ENCODE measurements at regions not wholly inside any gene's neighbourhood (a gene's known extent, or its start where the extent isn't known, plus 50 kb on each side); places are given as distances from the start of the nearest gene placed in this dataset.

GRCh38 chr2:38466409-38466808 is 89.3 kb upstream of the ATL2 start:
- H3K4me1 Mint-ChIP-seq, result peaks cover 33% of the 10 kb centered on the region
- TF ChIP-seq CTCF (IDR thresholded peaks at IDR 0.05; ENCODE audit: unreplicated experiment in 3 of 3), result no peak

GRCh38 chr2:38465789-38466127 is 88.7 kb upstream of the ATL2 start:
- Mint-ChIP-seq H3K36me3 (ENCODE audit: low read depth) (no peaks in the 10 kb centered on the region), H3K27ac (peak overlapping the region; percentile 54 to 96 (median 57)), H3K4me1 (peaks cover 33% of the 10 kb centered on the region), H3K9me3 (no peaks in the 10 kb centered on the region), H3K27me3 (ENCODE audit: low read depth) (peaks cover 3% of the 10 kb centered on the region), H3K4me3 (no peak overlapping the region)
- peak in 2 of 3 experiments; percentile 12 to 28 for TF ChIP-seq CTCF (IDR thresholded peaks at IDR 0.05; ENCODE audit: unreplicated experiment in 3 of 3)

More at GRCh38 chr2:38466409-38466808, 89.3 kb upstream of the ATL2 start:
- H3K4me3 Mint-ChIP-seq, result peak overlapping the region in 1 of 3 experiments; percentile 51
- H3K36me3 Mint-ChIP-seq (ENCODE audit: low read depth), result no peaks in the 10 kb centered on the region
- no peaks in the 10 kb centered on the region for H3K9me3 Mint-ChIP-seq
- peak overlapping the region; percentile 76 to 96 (median 91) for H3K27ac Mint-ChIP-seq
- H3K27me3 Mint-ChIP-seq (ENCODE audit: low read depth), result peaks cover 3% of the 10 kb centered on the region

- TF ChIP-seq CTCF (IDR thresholded peaks at IDR 0.05; ENCODE audit: unreplicated experiment in 3 of 3), result no peak
- H3K27ac Mint-ChIP-seq, result peak overlapping the region; percentile 54 to 96 (median 57)
- peaks cover 3% of the 10 kb centered on the region for H3K27me3 Mint-ChIP-seq (ENCODE audit: low read depth)
- peaks cover 33% of the 10 kb centered on the region for H3K4me1 Mint-ChIP-seq
- no peaks in the 10 kb centered on the region for H3K9me3 Mint-ChIP-seq
- no peaks in the 10 kb centered on the region for H3K36me3 Mint-ChIP-seq (ENCODE audit: low read depth)
- no peak overlapping the region for H3K4me3 Mint-ChIP-seq
These were observed 88.1 kb upstream of the ATL2 start for GRCh38 chr2:38464971-38465788.

- H3K9me3 Mint-ChIP-seq, result no peaks in the 10 kb centered on the region
- H3K27ac Mint-ChIP-seq, result no peak overlapping the region
- TF ChIP-seq CTCF (IDR thresholded peaks at IDR 0.05; ENCODE audit: unreplicated experiment in 3 of 3), result no peak
- H3K36me3 Mint-ChIP-seq (ENCODE audit: low read depth), result no peaks in the 10 kb centered on the region
- H3K4me3 Mint-ChIP-seq, result no peak overlapping the region
- peaks cover 33% of the 10 kb centered on the region for H3K4me1 Mint-ChIP-seq
- no peaks in the 10 kb centered on the region for H3K27me3 Mint-ChIP-seq (ENCODE audit: low read depth)
These were observed 86.7 kb upstream of the ATL2 start for GRCh38 chr2:38463752-38464151.

GRCh38 chr2:38462121-38462661 is 85.1 kb upstream of the ATL2 start:
- H3K4me3 Mint-ChIP-seq, result no peak overlapping the region

More at GRCh38 chr2:38462121-38462661, 85.1 kb upstream of the ATL2 start:
- Mint-ChIP-seq H3K27ac (peak overlapping the region in 2 of 3 experiments; percentile 52 to 58), H3K36me3 (ENCODE audit: low read depth) (no peaks in the 10 kb centered on the region), H3K9me3 (no peaks in the 10 kb centered on the region), H3K4me1 (peaks cover 34% of the 10 kb centered on the region), H3K27me3 (ENCODE audit: low read depth) (no peaks in the 10 kb centered on the region)
- TF ChIP-seq CTCF (IDR thresholded peaks at IDR 0.05; ENCODE audit: unreplicated experiment in 3 of 3), result no peak
